Putamen (tissue), 1 donor: ENCODE measurements at regions not wholly inside any gene's neighbourhood (a gene's known extent, or its start where the extent isn't known, plus 50 kb on each side); places are given as distances from the start of the nearest gene placed in this dataset.
"Not testable (repeated sequence)": the region's sequence is repeated elsewhere in the genome, so short reads cannot be mapped to it uniquely, and the experiment has no call there.

Experiments
- DNase-seq: peaks from one replicate; pipeline ENCODE4 v3.0.0-alpha.2; 2016; ENCODE audit warnings: low spot score

GRCh38 chr10:95137990-95138625, 55.9 kb upstream of the ACSM6 start:
- not testable (repeated sequence) for DNase-seq

- no peak for DNase-seq
Observed at GRCh38 chr10:95134490-95134889, 59.5 kb upstream of the ACSM6 start.

DNA sequence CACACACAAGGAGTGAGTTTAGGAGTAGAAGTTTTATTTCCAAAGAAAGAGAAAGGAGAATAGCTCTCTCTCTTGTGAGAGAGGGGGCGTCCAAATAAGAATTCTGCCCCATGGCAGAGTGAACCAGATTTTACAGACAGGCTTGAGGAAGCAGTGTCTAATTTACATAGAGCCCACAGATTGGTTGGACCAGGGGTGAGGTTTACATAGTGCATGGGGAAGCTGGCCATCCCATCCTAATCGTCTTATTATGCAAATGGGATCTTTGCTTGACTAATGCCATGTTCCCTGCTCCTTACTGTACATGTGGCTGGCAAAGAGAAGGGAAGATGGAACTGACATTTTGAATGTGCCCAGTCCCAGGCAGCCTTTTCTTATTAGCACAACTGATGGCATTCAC, 60.0 kb upstream of the ACSM6 start:
- DNase-seq: no peak

GRCh38 chr10:95133016-95133752, 60.9 kb upstream of the ACSM6 start:
- peak; percentile 7 for DNase-seq

DNA sequence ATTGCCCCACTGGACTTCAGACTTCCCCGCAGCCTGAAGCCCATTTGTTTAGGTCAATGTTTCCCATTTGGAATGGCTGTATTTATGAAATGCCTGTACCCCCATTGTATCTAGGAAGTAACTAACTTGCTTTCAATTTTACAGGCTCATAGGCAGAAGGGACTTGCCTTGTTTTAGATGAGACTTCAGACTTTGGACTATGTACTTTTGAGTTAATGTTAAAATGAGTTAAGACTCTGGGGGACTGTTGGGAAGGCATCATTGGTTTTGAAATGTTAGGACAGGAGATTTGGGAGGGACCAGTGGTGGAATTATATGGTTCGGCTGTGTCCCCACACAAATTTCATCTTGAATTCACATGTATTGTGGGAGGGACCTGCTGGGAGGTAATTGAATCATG, 61.1 kb upstream of the CYP2C8 start:
- not testable (repeated sequence) for DNase-seq

DNA sequence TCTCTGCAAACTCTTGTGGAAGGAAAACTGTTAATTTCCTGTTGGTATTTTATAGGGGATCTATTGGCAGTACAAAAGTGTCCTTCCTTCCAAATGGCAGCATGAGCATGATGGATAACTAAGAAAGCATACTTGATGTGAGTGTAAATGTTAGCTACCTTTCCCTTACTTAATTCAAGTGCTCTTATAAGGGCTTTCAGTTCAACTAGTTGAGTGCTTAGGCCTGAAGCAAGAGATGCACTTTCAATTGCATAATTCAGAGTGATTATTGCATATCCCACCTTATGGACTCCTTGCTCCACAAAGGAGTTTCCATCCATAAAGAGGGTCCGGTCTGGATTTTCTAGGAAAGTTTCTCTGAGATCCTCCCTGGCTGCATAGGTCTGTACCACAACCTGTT, 56.3 kb upstream of the CYP2C8 start:
- DNase-seq: no peak

GRCh38 chr10:95122736-95123135, 53.4 kb upstream of the CYP2C8 start:
- no peak for DNase-seq

- no peak for DNase-seq
Observed at GRCh38 chr10:95121904-95122303, 52.6 kb upstream of the CYP2C8 start.
